ENCODE measurements at regions not wholly inside any gene's neighbourhood (a gene's known extent, or its start where the extent isn't known, plus 50 kb on each side); places are given as distances from the start of the nearest gene placed in this dataset.
"Not testable (repeated sequence)": the region's sequence is repeated elsewhere in the genome, so short reads cannot be mapped to it uniquely, and the experiment has no call there.

- no peak overlapping the region for H3K4me3 ChIP-seq (ENCODE audit: low read depth, low read length)
- no peak for TF ChIP-seq CTCF (IDR thresholded peaks at IDR 0.05; ENCODE audit: insufficient read depth, low read length)
- peak; percentile 92 for DNase-seq (ENCODE audit: low read depth)
Measured at GRCh38 chr7:81186691-81187090, 267.8 kb upstream of the SEMA3C start.

- DNase-seq (ENCODE audit: low read depth): no peak
- TF ChIP-seq CTCF (IDR thresholded peaks at IDR 0.05; ENCODE audit: insufficient read depth, low read length): no peak
- H3K4me3 ChIP-seq (ENCODE audit: low read depth, low read length): no peak overlapping the region
Measured at GRCh38 chr7:81185072-81185471, 266.2 kb upstream of the SEMA3C start.

- no peak for DNase-seq (ENCODE audit: low read depth)
- no peak for TF ChIP-seq CTCF (IDR thresholded peaks at IDR 0.05; ENCODE audit: insufficient read depth, low read length)
- no peak overlapping the region for H3K4me3 ChIP-seq (ENCODE audit: low read depth, low read length)
Measured at GRCh38 chr7:81183326-81183725, 264.5 kb upstream of the SEMA3C start.

GRCh38 chr7:81182056-81182455, 263.2 kb upstream of the SEMA3C start:
- not testable (repeated sequence) for DNase-seq (ENCODE audit: low read depth); H3K4me3 ChIP-seq (ENCODE audit: low read depth, low read length)

- no peak overlapping the region for H3K4me3 ChIP-seq (ENCODE audit: low read depth, low read length)
- no peak for TF ChIP-seq CTCF (IDR thresholded peaks at IDR 0.05; ENCODE audit: insufficient read depth, low read length)
- DNase-seq (ENCODE audit: low read depth): no peak
Measured at GRCh38 chr7:81181066-81181465, 262.2 kb upstream of the SEMA3C start.

GRCh38 chr7:81180573-81180972, 261.7 kb upstream of the SEMA3C start:
- no peak overlapping the region for H3K4me3 ChIP-seq (ENCODE audit: low read depth, low read length)
- TF ChIP-seq CTCF (IDR thresholded peaks at IDR 0.05; ENCODE audit: insufficient read depth, low read length): no peak

GRCh38 chr7:81175275-81175940, 256.6 kb upstream of the SEMA3C start:
- no peak for DNase-seq (ENCODE audit: low read depth)
- no peak for TF ChIP-seq CTCF (IDR thresholded peaks at IDR 0.05; ENCODE audit: insufficient read depth, low read length)
- H3K4me3 ChIP-seq (ENCODE audit: low read depth, low read length): no peak overlapping the region

More at GRCh38 chr7:81180573-81180972, 261.7 kb upstream of the SEMA3C start:
- no peak for DNase-seq (ENCODE audit: low read depth)
